NOMO-1 (cell line): ENCODE measurements at regions not wholly inside any gene's neighbourhood (a gene's known extent, or its start where the extent isn't known, plus 50 kb on each side); places are given as distances from the start of the nearest gene placed in this dataset.
"Not testable (repeated sequence)": the region's sequence is repeated elsewhere in the genome, so short reads cannot be mapped to it uniquely, and the experiment has no call there.

Experiments used
- DNase-seq, 2 experiments: peaks; one replicate each; lab custom pipeline; 2025; ENCODE audit not compliant: unreplicated experiment in 2 of 2; lab: John Stamatoyannopoulos, UW

GRCh38 chr4:171022824-171023230, 790.4 kb upstream of the GALNTL6 start:
- no peak for DNase-seq

GRCh38 chr4:171017593-171017992, 795.6 kb upstream of the GALNTL6 start:
- no peak for DNase-seq

GRCh38 chr4:171016145-171016544, 797.1 kb upstream of the GALNTL6 start:
- no peak for DNase-seq

- DNase-seq = no peak
Measured at GRCh38 chr4:171015441-171015840, 797.8 kb upstream of the GALNTL6 start.

- DNase-seq = peak in 1 of 2 experiments; percentile 8
Measured at GRCh38 chr4:171007618-171008390, 805.4 kb upstream of the GALNTL6 start.

- DNase-seq = no peak
Measured at GRCh38 chr4:171002246-171002645, 811.0 kb upstream of the GALNTL6 start.

GRCh38 chr4:170990989-170991589, 822.1 kb upstream of the GALNTL6 start:
- peak; percentile 0 to 64 for DNase-seq

- no peak for DNase-seq
Measured at GRCh38 chr4:170988446-170988845, 824.8 kb upstream of the GALNTL6 start.

GRCh38 chr4:170979736-170980135, 833.5 kb upstream of the GALNTL6 start:
- DNase-seq = no peak

GRCh38 chr4:170978990-170979389, 834.2 kb upstream of the GALNTL6 start:
- no peak for DNase-seq

- no peak for DNase-seq
Measured at GRCh38 chr4:170949084-170949483, 859.3 kb upstream of the AADAT start.

- DNase-seq = no peak
Measured at GRCh38 chr4:170940043-170940724, 850.4 kb upstream of the AADAT start.

- no peak for DNase-seq
Measured at GRCh38 chr4:170938588-170938987, 848.8 kb upstream of the AADAT start.

- no peak for DNase-seq
Measured at GRCh38 chr4:170931321-170931720, 841.6 kb upstream of the AADAT start.

GRCh38 chr4:170888660-170889059, 798.9 kb upstream of the AADAT start:
- no peak for DNase-seq

GRCh38 chr4:170887396-170887795, 797.6 kb upstream of the AADAT start:
- no peak for DNase-seq

- DNase-seq = no peak
Measured at GRCh38 chr4:170884969-170885570, 795.3 kb upstream of the AADAT start.

- DNase-seq = not testable (repeated sequence)
Measured at GRCh38 chr4:170881646-170882045, 791.9 kb upstream of the AADAT start.

- no peak for DNase-seq
Measured at GRCh38 chr4:170875868-170876267, 786.1 kb upstream of the AADAT start.

- DNase-seq = no peak
Measured at GRCh38 chr4:170872794-170873193, 783.0 kb upstream of the AADAT start.

- DNase-seq = no peak
Measured at GRCh38 chr4:170868170-170868569, 778.4 kb upstream of the AADAT start.
